Panc1 (cell line): ENCODE measurements at regions not wholly inside any gene's neighbourhood (a gene's known extent, or its start where the extent isn't known, plus 50 kb on each side); places are given as distances from the start of the nearest gene placed in this dataset.

Source experiments
- ATAC-seq: fragments of 200-7000 bp; cut with Tn5 transposase; 2 replicates; pipeline ENCODE4 v1.9.1; 2020; ENCODE audit warnings: mild to moderate bottlenecking, moderate library complexity
- BruUV-seq: library from RNA; stranded (reverse); fragments of 400-500 nt; replicated peaks from 2 replicates; lab custom pipeline; 2021; lab: Mats Ljungman, UMichigan
- CTCF ChIA-PET: fragments of 300-600 bp; sonication (Branson Sonifier 250); formaldehyde crosslinking; loops from one replicate; lab custom pipeline; 2022; ENCODE audit warnings: antibody characterized with exemption; lab: Charles Lee
- POLR2A ChIA-PET: fragments of 300-600 bp; sonication (Branson Sonifier 250); formaldehyde crosslinking; loops from one replicate; lab custom pipeline; 2022; ENCODE audit warnings: antibody characterized with exemption; lab: Charles Lee
- DNase-seq: peaks from one replicate; pipeline ENCODE4 v3.0.0-alpha.2; 2010; ENCODE audit warnings: low read depth, low spot score
- H3K27ac ChIP-seq: 2 replicates; pipeline ENCODE4 v1.5.1; 2011; ENCODE audit warnings: mild to moderate bottlenecking, low read length, inconsistent platforms
- H3K27me3 ChIP-seq: fragments of 200-500 bp; sonication (Bioruptor generic); 2 replicates; pipeline ENCODE4 v1.6.0; 2014; ENCODE audit warnings: low read length, inconsistent platforms; ENCODE audit not compliant: control insufficient read depth, insufficient read depth
- H3K36me3 ChIP-seq: fragments of 200-500 bp; sonication (Bioruptor generic); 2 replicates; pipeline ENCODE4 v1.5.1; 2014; ENCODE audit warnings: inconsistent platforms, mild to moderate bottlenecking, low read length, moderate library complexity; ENCODE audit not compliant: control insufficient read depth, insufficient read depth
- H3K4me1 ChIP-seq: 2 replicates; pipeline ENCODE4 v1.5.1; 2011; ENCODE audit warnings: inconsistent platforms, mild to moderate bottlenecking, low read length, moderate library complexity; ENCODE audit not compliant: control insufficient read depth, insufficient read depth
- H3K4me3 ChIP-seq, 2 experiments: 2 replicates each; pipeline ENCODE4 v1.5.1; 2011 to 2012; ENCODE audit warnings: low read depth in 2 of 2, low read length in 2 of 2, mild to moderate bottlenecking in 2 of 2, inconsistent platforms in 1 of 2, moderate library complexity in 1 of 2
- H3K9me3 ChIP-seq: fragments of 200-500 bp; sonication (Bioruptor generic); 2 replicates; pipeline ENCODE4 v1.5.1; 2014; ENCODE audit warnings: low read depth, mild to moderate bottlenecking, inconsistent platforms, low read length, moderate library complexity; ENCODE audit not compliant: control insufficient read depth, insufficient read depth
- CTCF ChIP-seq: fragments of 450-650 bp; IDR thresholded peaks from 2 replicates; pipeline ENCODE4 v1.5.1; 2017; ENCODE audit warnings: mild to moderate bottlenecking
- POLR2AphosphoS5 ChIP-seq: IDR thresholded peaks from 2 replicates; pipeline ENCODE4 v1.6.1; 2012; ENCODE audit warnings: mild to moderate bottlenecking, low read depth, low read length, moderate library complexity
- SIN3A ChIP-seq: IDR thresholded peaks from 2 replicates; pipeline ENCODE4 v1.6.1; 2012; ENCODE audit warnings: low read depth, mild to moderate bottlenecking, low read length, moderate library complexity, borderline replicate concordance; ENCODE audit not compliant: insufficient read depth
- TCF7L2 ChIP-seq: IDR thresholded peaks from 2 replicates; pipeline ENCODE4 v1.6.1; 2011; ENCODE audit warnings: mild to moderate bottlenecking, low read depth, low read length, inconsistent platforms
- in situ Hi-C: cut with HindIII; loops from 2 replicates; pipeline ENCODE4 v1.10.0; 2016; ENCODE audit warnings: low sequenced_read_pairs, low pct_unique_long_range_greater_than_20kb
- intact Hi-C: fragments of 100-400 bp; cut with micrococcal nuclease; formaldehyde crosslinking; loops from one replicate; pipeline ENCODE4 v1.10.0; 2022; ENCODE audit not compliant: unreplicated experiment
- TF ChIP-seq, protein P1 (sequence below), 2 experiments: IDR thresholded peaks; 2 replicates each; pipeline ENCODE4 v1.6.1; 2011 to 2012; ENCODE audit warnings: low read depth in 2 of 2, control low read depth in 1 of 2, low read length in 1 of 2, mild to moderate bottlenecking in 1 of 2, moderate library complexity in 1 of 2; ENCODE audit not compliant: insufficient read depth in 1 of 2

GRCh38 chr4:123466080-123466785, 69.6 kb downstream of the SPRY1 start:
- Histone ChIP-seq H3K9me3 (no peaks in the 10 kb centered on the region), H3K27me3 (no peaks in the 10 kb centered on the region), H3K27ac (peak overlapping the region; percentile 75; the same call in 1 of the 2 replicates), H3K4me1 (no peaks in the 10 kb centered on the region), H3K36me3 (no peaks in the 10 kb centered on the region), H3K4me3 (no peak overlapping the region)
- ATAC-seq (no peak), DNase-seq (no peak)
- intact Hi-C loops: no loop called here
- no peak for TF ChIP-seq CTCF
- no peak for TF ChIP-seq POLR2AphosphoS5
- no peak for TF ChIP-seq SIN3A
- TF ChIP-seq, protein P1, sequence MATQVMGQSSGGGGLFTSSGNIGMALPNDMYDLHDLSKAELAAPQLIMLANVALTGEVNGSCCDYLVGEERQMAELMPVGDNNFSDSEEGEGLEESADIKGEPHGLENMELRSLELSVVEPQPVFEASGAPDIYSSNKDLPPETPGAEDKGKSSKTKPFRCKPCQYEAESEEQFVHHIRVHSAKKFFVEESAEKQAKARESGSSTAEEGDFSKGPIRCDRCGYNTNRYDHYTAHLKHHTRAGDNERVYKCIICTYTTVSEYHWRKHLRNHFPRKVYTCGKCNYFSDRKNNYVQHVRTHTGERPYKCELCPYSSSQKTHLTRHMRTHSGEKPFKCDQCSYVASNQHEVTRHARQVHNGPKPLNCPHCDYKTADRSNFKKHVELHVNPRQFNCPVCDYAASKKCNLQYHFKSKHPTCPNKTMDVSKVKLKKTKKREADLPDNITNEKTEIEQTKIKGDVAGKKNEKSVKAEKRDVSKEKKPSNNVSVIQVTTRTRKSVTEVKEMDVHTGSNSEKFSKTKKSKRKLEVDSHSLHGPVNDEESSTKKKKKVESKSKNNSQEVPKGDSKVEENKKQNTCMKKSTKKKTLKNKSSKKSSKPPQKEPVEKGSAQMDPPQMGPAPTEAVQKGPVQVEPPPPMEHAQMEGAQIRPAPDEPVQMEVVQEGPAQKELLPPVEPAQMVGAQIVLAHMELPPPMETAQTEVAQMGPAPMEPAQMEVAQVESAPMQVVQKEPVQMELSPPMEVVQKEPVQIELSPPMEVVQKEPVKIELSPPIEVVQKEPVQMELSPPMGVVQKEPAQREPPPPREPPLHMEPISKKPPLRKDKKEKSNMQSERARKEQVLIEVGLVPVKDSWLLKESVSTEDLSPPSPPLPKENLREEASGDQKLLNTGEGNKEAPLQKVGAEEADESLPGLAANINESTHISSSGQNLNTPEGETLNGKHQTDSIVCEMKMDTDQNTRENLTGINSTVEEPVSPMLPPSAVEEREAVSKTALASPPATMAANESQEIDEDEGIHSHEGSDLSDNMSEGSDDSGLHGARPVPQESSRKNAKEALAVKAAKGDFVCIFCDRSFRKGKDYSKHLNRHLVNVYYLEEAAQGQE (IDR thresholded peaks at IDR 0.05; ENCODE audit: insufficient read depth in 1 of 2, low read depth in 2 of 2, low read length in 1 of 2): no peak
- no peak for TF ChIP-seq TCF7L2
- in situ Hi-C loops: no loop called here
- ChIA-PET CTCF (no interaction called here), POLR2A (no interaction called here)
- no TSS peak for BruUV-seq

GRCh38 chr4:123468479-123469031, 72.0 kb downstream of the SPRY1 start:
- ATAC-seq: no peak
- Histone ChIP-seq H3K27me3 (no peaks in the 10 kb centered on the region), H3K36me3 (no peaks in the 10 kb centered on the region), H3K27ac (peak overlapping the region; percentile 73), H3K4me1 (no peaks in the 10 kb centered on the region), H3K4me3 (no peak overlapping the region), H3K9me3 (no peaks in the 10 kb centered on the region)
- DNase-seq: no peak
- intact Hi-C loops: no loop called here
- no TSS peak for BruUV-seq
- CTCF ChIA-PET: no interaction called here
- POLR2A ChIA-PET: no interaction called here
- TF ChIP-seq CTCF (no peak), SIN3A (no peak), POLR2AphosphoS5 (no peak), TCF7L2 (no peak)
- TF ChIP-seq, protein P1 (IDR thresholded peaks at IDR 0.05; ENCODE audit: insufficient read depth in 1 of 2, low read depth in 2 of 2, low read length in 1 of 2): no peak
- in situ Hi-C loops: no loop called here
